Stimulated activated CD8-positive, alpha-beta memory T cell treated with anti-CD3 and anti-CD28 coated beads, Interleukin-15, amount 100 ng/mL, for 1 hour (primary cell): ENCODE measurements at regions not wholly inside any gene's neighbourhood (a gene's known extent, or its start where the extent isn't known, plus 50 kb on each side); places are given as distances from the start of the nearest gene placed in this dataset.

Experiments
- DNase-seq: peaks from one replicate; pipeline ENCODE4 v3.0.0-alpha.2; 2020; ENCODE audit warnings: low read depth

- no peak for DNase-seq
Measured at GRCh38 chr18:38077229-38077628, 511.6 kb upstream of the CELF4 start.

GRCh38 chr18:38076346-38077070 lies 510.9 kb upstream of the CELF4 start:
- no peak for DNase-seq

GRCh38 chr18:38074298-38074876 lies 508.8 kb upstream of the CELF4 start:
- no peak for DNase-seq

- DNase-seq, result no peak
Measured at GRCh38 chr18:38067821-38068220, 502.2 kb upstream of the CELF4 start.

- no peak for DNase-seq
Measured at GRCh38 chr18:38067086-38067485, 501.5 kb upstream of the CELF4 start.

- DNase-seq, result no peak
Measured at GRCh38 chr18:38052879-38053590, 487.4 kb upstream of the CELF4 start.

GRCh38 chr18:38047820-38048219 lies 482.2 kb upstream of the CELF4 start:
- DNase-seq, result no peak

- DNase-seq, result no peak
Measured at GRCh38 chr18:38046651-38047050, 481.1 kb upstream of the CELF4 start.

GRCh38 chr18:38045845-38046244 lies 480.2 kb upstream of the CELF4 start:
- DNase-seq, result no peak

- DNase-seq, result no peak
Measured at GRCh38 chr18:38042211-38042890, 476.8 kb upstream of the CELF4 start.

GRCh38 chr18:38038242-38038641 lies 472.6 kb upstream of the CELF4 start:
- DNase-seq, result no peak

- no peak for DNase-seq
Measured at GRCh38 chr18:38035193-38035592, 469.6 kb upstream of the CELF4 start.

GRCh38 chr18:38033282-38033681 lies 467.7 kb upstream of the CELF4 start:
- DNase-seq, result no peak

- no peak for DNase-seq
Measured at GRCh38 chr18:38032516-38032915, 466.9 kb upstream of the CELF4 start.

- no peak for DNase-seq
Measured at GRCh38 chr18:38028946-38029345, 463.3 kb upstream of the CELF4 start.

GRCh38 chr18:38025433-38026038 lies 459.9 kb upstream of the CELF4 start:
- DNase-seq, result no peak

- DNase-seq, result no peak
Measured at GRCh38 chr18:38023871-38024270, 458.3 kb upstream of the CELF4 start.

- DNase-seq, result no peak
Measured at GRCh38 chr18:38022234-38022633, 456.6 kb upstream of the CELF4 start.

- DNase-seq, result no peak
Measured at GRCh38 chr18:38019292-38019691, 453.7 kb upstream of the CELF4 start.

GRCh38 chr18:38010971-38011857 lies 445.6 kb upstream of the CELF4 start:
- no peak for DNase-seq

GRCh38 chr18:38010037-38010436 lies 444.4 kb upstream of the CELF4 start:
- DNase-seq, result no peak
